Progenitor cell of endocrine pancreas (in vitro differentiated cells): ENCODE measurements at regions not wholly inside any gene's neighbourhood (a gene's known extent, or its start where the extent isn't known, plus 50 kb on each side); places are given as distances from the start of the nearest gene placed in this dataset.

Source experiments
- DNase-seq: peaks from one replicate; pipeline ENCODE4 v3.0.0; 2021; ENCODE audit warnings: low spot score; ENCODE audit not compliant: unreplicated experiment
- H3K27ac Mint-ChIP-seq: 2 replicates; pipeline ENCODE4 v1.8.0; 2021; ENCODE audit warnings: mild to moderate bottlenecking, moderate library complexity, mixed read lengths
- H3K27me3 Mint-ChIP-seq: 2 replicates; pipeline ENCODE4 v1.8.0; 2021; ENCODE audit warnings: mixed read lengths
- H3K36me3 Mint-ChIP-seq: 2 replicates; pipeline ENCODE4 v1.8.0; 2022; ENCODE audit warnings: mixed read lengths; ENCODE audit not compliant: insufficient read depth
- H3K4me1 Mint-ChIP-seq: 2 replicates; pipeline ENCODE4 v1.8.0; 2021; ENCODE audit warnings: low read depth, mixed read lengths
- H3K4me3 Mint-ChIP-seq: 2 replicates; pipeline ENCODE4 v1.8.0; 2021; ENCODE audit warnings: low read depth, mild to moderate bottlenecking, moderate library complexity, mixed read lengths
- H3K9me3 Mint-ChIP-seq: 2 replicates; pipeline ENCODE4 v1.8.0; 2021; ENCODE audit warnings: low read depth, mixed read lengths
- CTCF ChIP-seq: fragments of 200-600 bp; sonication (generic); IDR thresholded peaks from one replicate; pipeline ENCODE4 v1.5.0; 2021; ENCODE audit warnings: antibody characterized with exemption, mild to moderate bottlenecking; ENCODE audit not compliant: unreplicated experiment

GRCh38 chr12:19689801-19690472 is 250.6 kb downstream of the AEBP2 start:
- H3K27ac Mint-ChIP-seq = no peak overlapping the region
- H3K9me3 Mint-ChIP-seq = peaks cover 9% of the 10 kb centered on the region
- DNase-seq = no peak
- no peaks in the 10 kb centered on the region for H3K36me3 Mint-ChIP-seq
- H3K4me3 Mint-ChIP-seq = no peak overlapping the region
- no peaks in the 10 kb centered on the region for H3K27me3 Mint-ChIP-seq
- peaks cover 2% of the 10 kb centered on the region for H3K4me1 Mint-ChIP-seq
- TF ChIP-seq CTCF = no peak

- TF ChIP-seq CTCF = no peak
- no peaks in the 10 kb centered on the region for H3K27me3 Mint-ChIP-seq
- DNase-seq = no peak
These were observed 252.8 kb downstream of the AEBP2 start for GRCh38 chr12:19692091-19692490.

GRCh38 chr12:19692566-19692965 is 253.3 kb downstream of the AEBP2 start:
- Mint-ChIP-seq H3K4me1 (peaks cover 2% of the 10 kb centered on the region), H3K27ac (no peak overlapping the region), H3K27me3 (no peaks in the 10 kb centered on the region), H3K4me3 (no peak overlapping the region), H3K9me3 (peaks cover 9% of the 10 kb centered on the region), H3K36me3 (no peaks in the 10 kb centered on the region)
- DNase-seq = no peak
- TF ChIP-seq CTCF = no peak

More at GRCh38 chr12:19692091-19692490, 252.8 kb downstream of the AEBP2 start:
- Mint-ChIP-seq H3K36me3 (no peaks in the 10 kb centered on the region), H3K27ac (no peak overlapping the region), H3K4me3 (no peak overlapping the region), H3K4me1 (peaks cover 2% of the 10 kb centered on the region), H3K9me3 (peaks cover 9% of the 10 kb centered on the region)

- no peaks in the 10 kb centered on the region for H3K27me3 Mint-ChIP-seq
- peaks cover 9% of the 10 kb centered on the region for H3K9me3 Mint-ChIP-seq
- no peak for TF ChIP-seq CTCF
- H3K4me3 Mint-ChIP-seq = no peak overlapping the region
- H3K27ac Mint-ChIP-seq = no peak overlapping the region
- peaks cover 7% of the 10 kb centered on the region for H3K4me1 Mint-ChIP-seq
- H3K36me3 Mint-ChIP-seq = no peaks in the 10 kb centered on the region
- no peak for DNase-seq
These were observed 255.3 kb downstream of the AEBP2 start for GRCh38 chr12:19694627-19695026.

GRCh38 chr12:19695244-19696098 is 256.2 kb downstream of the AEBP2 start:
- H3K27me3 Mint-ChIP-seq = no peaks in the 10 kb centered on the region
- no peak overlapping the region for H3K4me3 Mint-ChIP-seq
- peaks cover 7% of the 10 kb centered on the region for H3K4me1 Mint-ChIP-seq
- H3K36me3 Mint-ChIP-seq = no peaks in the 10 kb centered on the region
- no peak overlapping the region for H3K27ac Mint-ChIP-seq
- peaks cover 9% of the 10 kb centered on the region for H3K9me3 Mint-ChIP-seq
- DNase-seq = no peak
- no peak for TF ChIP-seq CTCF
